Pulmonary artery endothelial cell (primary cell): ENCODE measurements at regions not wholly inside any gene's neighbourhood (a gene's known extent, or its start where the extent isn't known, plus 50 kb on each side); places are given as distances from the start of the nearest gene placed in this dataset.
"Not testable (repeated sequence)": the region's sequence is repeated elsewhere in the genome, so short reads cannot be mapped to it uniquely, and the experiment has no call there.

Experiments
- DNase-seq: peaks from one replicate; pipeline ENCODE4 v3.0.0-alpha.2; 2011; ENCODE audit warnings: low read depth, low spot score

- DNase-seq, result no peak
Observed at GRCh38 chr7:69259445-69259844, 338.8 kb upstream of the AUTS2 start.

DNA sequence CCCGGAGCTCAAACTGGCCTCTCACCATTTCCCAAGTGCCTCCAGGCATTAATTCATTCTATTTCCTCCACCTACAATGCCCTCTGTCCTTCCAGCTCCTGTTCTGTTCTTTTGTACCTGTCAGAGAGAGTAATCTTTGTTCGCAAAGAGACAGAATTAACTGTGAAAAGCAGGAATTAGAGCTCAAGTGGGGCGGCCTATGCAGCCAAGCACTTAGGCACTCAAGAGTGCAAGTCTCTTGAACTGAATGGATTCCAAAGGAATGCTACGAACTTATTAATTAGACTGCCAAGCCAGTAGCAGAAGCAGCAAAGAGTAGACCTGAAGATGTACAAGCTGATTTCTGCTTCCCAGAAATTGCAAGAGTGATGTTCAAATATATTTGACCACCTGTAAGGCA is 338.3 kb upstream of the AUTS2 start:
- DNase-seq, result no peak

- DNase-seq, result no peak
Observed at GRCh38 chr7:69263550-69263949, 334.7 kb upstream of the AUTS2 start.

GRCh38 chr7:69269806-69270205 is 328.5 kb upstream of the AUTS2 start:
- no peak for DNase-seq

GRCh38 chr7:69272101-69272500 is 326.2 kb upstream of the AUTS2 start:
- DNase-seq, result no peak

GRCh38 chr7:69276011-69276729 is 322.1 kb upstream of the AUTS2 start:
- DNase-seq, result no peak

GRCh38 chr7:69277366-69277765 is 320.9 kb upstream of the AUTS2 start:
- DNase-seq, result no peak

GRCh38 chr7:69282946-69283345 is 315.3 kb upstream of the AUTS2 start:
- no peak for DNase-seq

GRCh38 chr7:69283421-69283820 is 314.9 kb upstream of the AUTS2 start:
- DNase-seq, result no peak

GRCh38 chr7:69285854-69286253 is 312.4 kb upstream of the AUTS2 start:
- DNase-seq, result no peak

DNA sequence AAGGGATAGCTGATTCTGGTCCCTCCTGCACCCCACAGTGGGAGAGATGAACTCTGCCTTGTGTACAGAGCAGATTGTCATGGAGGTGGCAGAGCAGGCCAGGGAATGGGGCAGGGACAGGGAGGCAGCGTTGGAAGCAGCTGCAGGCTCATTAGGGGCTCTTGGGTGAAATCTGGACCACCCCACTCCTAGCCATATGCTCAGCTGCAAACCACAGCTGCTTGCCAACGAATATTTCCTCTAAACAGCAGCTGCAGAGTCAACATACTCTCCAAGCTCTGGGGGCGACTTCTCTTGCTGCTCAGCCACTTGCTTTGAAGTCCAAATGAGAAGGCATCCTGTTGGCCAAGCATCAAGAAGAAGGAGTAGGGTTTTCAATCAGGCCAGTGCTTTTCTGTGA is 302.3 kb upstream of the AUTS2 start:
- DNase-seq, result no peak

GRCh38 chr7:69301253-69301652 is 297.0 kb upstream of the AUTS2 start:
- DNase-seq, result no peak

DNA sequence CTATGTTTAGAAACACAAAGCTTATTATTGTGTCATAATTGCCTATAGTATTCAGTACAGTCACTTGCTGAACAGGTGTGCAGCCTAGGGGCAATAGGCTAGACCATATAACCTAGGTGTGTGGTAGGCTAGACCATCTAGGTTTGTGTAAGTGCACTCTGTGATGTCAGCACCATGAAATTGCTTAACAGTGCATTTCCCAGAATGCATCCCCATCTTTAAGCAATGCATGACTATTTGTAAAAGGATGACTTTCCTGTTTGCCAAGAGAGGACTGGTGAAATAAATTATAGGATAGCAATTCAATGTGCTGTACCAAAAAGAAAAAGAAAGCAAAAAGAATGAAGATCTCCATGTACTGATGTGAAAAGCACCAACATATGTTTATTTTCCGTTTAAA is 288.7 kb upstream of the AUTS2 start:
- DNase-seq, result no peak

DNA sequence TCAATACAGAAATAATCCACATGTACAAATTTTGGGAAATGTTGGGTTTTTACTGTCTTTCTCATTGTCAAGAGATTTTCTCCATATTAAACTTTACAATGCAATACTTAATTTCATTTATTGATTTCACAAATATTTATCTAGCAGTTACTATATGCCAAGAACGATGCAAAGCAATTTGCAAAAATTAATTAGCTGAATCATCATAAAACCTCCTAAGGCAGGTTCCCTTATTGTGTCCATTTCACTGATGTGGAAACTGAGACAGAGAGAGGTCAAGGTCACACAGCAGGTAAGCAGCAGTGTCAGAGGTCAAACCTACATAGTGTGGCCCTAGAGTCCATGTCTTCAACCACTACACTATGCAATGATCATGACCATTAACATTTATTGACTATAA is 286.8 kb upstream of the AUTS2 start:
- DNase-seq, result no peak

- not testable (repeated sequence) for DNase-seq
Observed at GRCh38 chr7:69313852-69314251, 284.4 kb upstream of the AUTS2 start.

- no peak for DNase-seq
Observed at GRCh38 chr7:69318794-69319193, 279.5 kb upstream of the AUTS2 start.

DNA sequence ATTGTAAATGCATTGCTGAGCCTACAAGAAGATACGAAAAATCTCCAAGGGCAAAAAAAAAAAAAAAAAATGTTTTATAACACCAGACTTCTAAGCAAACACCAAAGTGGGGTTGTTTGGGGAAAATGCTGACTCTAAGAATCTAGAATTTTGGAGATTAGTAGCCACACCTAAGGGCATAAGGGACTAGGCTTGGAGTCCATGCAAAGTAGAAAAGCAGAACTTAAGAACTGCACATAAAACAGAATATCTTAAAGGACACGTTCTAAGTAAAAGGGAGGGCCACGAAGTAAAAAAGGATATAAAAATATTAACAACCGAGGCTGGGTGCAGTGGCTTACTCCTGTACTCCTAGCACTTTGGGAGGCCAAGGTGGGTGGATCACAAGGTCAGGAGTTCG is 269.8 kb upstream of the AUTS2 start:
- DNase-seq, result no peak

DNA sequence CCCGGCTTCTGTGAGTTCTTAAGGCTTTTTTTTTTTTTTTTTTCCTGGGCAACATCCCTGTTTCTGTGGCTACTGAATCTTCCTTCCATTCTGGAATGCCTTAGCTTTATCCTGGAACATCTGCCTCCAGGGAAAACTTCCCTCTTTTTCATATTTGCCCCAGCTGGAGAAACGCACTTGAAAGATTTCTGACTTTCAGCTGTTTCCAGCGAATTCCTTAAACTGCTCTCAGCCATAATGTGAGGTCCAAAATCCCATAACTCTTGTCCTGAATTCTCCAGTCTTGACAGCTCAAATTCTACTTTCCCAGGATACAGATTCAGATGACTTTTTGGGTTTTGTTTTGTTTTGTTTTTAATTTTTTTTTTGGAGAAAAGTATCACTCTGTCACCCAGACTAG is 263.6 kb upstream of the AUTS2 start:
- DNase-seq, result no peak

GRCh38 chr7:69335331-69335730 is 262.9 kb upstream of the AUTS2 start:
- no peak for DNase-seq

GRCh38 chr7:69336976-69337375 is 261.3 kb upstream of the AUTS2 start:
- DNase-seq, result no peak

GRCh38 chr7:69338144-69338543 is 260.1 kb upstream of the AUTS2 start:
- no peak for DNase-seq

DNA sequence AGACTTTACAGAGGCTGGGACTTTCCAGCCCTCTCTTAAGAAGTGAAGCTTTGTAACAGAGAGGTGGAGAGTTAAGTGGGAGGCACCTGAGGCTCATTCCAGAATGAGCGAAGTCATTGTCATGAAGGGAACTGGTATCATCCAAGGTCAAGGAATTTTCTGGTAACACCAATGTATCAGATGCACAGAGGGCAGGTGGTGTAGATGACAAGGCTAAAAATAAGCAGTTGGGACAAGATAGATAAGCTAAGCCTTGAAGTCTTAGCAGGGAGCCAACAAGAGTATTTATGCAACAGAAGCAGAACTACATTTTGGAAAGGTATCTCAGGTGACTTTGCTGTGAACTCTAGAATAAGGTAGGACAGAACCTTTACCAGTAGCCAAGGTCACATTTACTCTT is 257.0 kb upstream of the AUTS2 start:
- DNase-seq, result no peak

DNA sequence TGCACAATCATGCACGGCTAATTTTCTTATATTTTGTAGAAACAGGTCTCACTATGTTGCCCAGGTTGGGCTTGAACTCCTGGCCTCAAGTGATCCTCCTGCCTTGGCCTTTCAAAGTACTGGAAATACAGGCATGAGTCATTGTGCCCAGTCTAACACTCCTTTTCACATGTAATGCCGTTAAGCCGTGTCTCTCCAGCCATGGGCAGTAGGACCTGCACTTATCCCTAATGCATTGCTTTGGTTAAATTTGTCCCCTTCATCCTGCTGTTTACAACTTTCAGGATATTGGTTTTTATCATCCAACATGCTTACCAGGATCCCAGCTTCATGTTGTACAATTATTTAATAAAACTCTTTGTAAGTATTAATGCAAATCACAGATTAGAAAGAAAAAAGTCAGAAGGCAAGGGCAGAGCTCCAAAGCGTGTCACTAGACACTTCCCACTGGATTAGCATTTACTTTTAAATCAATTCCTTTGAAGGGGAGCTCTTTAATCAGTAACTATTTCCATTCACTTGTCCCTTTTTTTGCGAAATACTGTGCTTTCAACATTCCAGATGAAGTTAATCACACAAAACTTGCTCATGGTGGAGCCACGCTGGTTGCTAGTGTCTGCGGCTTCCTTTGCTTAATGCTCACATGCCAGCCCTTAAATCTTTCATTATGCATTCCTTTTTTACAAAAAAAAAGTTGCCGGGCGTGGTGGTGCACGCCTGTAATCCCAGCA is 256.0 kb upstream of the AUTS2 start:
- DNase-seq, result no peak
